ENCODE measurements at regions not wholly inside any gene's neighbourhood (a gene's known extent, or its start where the extent isn't known, plus 50 kb on each side); places are given as distances from the start of the nearest gene placed in this dataset.

DNA sequence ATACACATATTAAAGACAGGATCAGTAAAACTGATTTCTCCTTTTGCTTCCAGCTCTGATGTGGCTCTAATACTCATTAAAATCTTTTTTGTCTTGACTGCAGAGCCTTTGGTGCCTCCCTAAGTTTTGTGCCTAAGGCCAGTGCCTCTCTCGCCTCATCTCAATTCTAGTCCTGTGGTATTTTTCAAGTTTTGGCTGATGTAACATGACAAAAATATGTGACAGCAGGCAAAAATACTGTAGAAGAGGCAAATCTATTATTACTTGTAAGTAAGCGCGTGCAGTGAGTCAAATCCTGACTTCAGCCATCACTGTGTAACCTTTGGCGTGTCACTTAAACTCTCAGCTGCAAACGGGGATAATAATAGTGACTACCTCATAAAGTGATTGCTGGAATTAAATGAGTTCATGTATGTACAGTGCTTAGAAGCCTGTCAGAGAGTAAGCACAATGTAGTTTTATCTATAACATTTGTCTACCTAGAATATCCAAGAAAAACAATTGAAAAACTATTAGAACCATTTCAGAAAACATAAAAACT lies 74.0 kb downstream of the MAB21L3 start:
- H3K27ac Mint-ChIP-seq, result no peak overlapping the region
- no peak overlapping the region for H3K14ac ChIP-seq (ENCODE audit: insufficient read depth, low read length)
- H3K23me2 ChIP-seq (ENCODE audit: insufficient read length, low read depth, low read length, poor library complexity, severe bottlenecking), result no peaks in the 10 kb centered on the region
- TF ChIP-seq, protein P1, sequence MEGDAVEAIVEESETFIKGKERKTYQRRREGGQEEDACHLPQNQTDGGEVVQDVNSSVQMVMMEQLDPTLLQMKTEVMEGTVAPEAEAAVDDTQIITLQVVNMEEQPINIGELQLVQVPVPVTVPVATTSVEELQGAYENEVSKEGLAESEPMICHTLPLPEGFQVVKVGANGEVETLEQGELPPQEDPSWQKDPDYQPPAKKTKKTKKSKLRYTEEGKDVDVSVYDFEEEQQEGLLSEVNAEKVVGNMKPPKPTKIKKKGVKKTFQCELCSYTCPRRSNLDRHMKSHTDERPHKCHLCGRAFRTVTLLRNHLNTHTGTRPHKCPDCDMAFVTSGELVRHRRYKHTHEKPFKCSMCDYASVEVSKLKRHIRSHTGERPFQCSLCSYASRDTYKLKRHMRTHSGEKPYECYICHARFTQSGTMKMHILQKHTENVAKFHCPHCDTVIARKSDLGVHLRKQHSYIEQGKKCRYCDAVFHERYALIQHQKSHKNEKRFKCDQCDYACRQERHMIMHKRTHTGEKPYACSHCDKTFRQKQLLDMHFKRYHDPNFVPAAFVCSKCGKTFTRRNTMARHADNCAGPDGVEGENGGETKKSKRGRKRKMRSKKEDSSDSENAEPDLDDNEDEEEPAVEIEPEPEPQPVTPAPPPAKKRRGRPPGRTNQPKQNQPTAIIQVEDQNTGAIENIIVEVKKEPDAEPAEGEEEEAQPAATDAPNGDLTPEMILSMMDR (conservative IDR thresholded peaks at IDR 0.05), result no peak
- no peaks in the 10 kb centered on the region for H3K27me3 ChIP-seq (ENCODE audit: insufficient read depth, low read length)
- H4K5ac ChIP-seq (ENCODE audit: insufficient read length, low read depth, low read length), result no peak overlapping the region
- 0 out of 4 replicates have a peak, but pooled peaks cover 4 to 5% of the 10 kb centered on the region in 2 experiments for H3K4me1 Mint-ChIP-seq
- no peak overlapping the region for H3K18ac ChIP-seq (ENCODE audit: insufficient read length, low read depth, low read length)
- no peak overlapping the region for H3T11ph ChIP-seq (ENCODE audit: low read length)
- H2BK20ac ChIP-seq (ENCODE audit: low read depth, low read length, poor library complexity, severe bottlenecking), result no peak overlapping the region
- no peak overlapping the region for H3K4ac ChIP-seq (ENCODE audit: low read depth, low read length)
- no peaks in the 10 kb centered on the region for H3K4me1 ChIP-seq (ENCODE audit: insufficient read depth, low read length)
- DNase-seq, result no peak
- H3K27ac ChIP-seq (ENCODE audit: insufficient read length, low read depth, low read length), result no peak overlapping the region
- H3K79me1 ChIP-seq (ENCODE audit: insufficient read depth, low read depth, low read length, poor library complexity, severe bottlenecking), result no peaks in the 10 kb centered on the region
- H3K9ac ChIP-seq (ENCODE audit: extremely low read depth, insufficient read length, low read length), result no peak overlapping the region
- H4K8ac ChIP-seq (replicated peaks; ENCODE audit: insufficient read length, low read depth, low read length), result no peak overlapping the region
- no peak overlapping the region for H3K56ac ChIP-seq (ENCODE audit: insufficient read length, low read depth, low read length)
- WGBS (ENCODE audit: extremely low coverage, insufficient read length, low lambda C conversion rate), result no CpG with 5 or more reads among the region's 5 CpGs
- H4K20me1 ChIP-seq (ENCODE audit: control insufficient read depth, insufficient read depth, insufficient read length), result no peaks in the 10 kb centered on the region
- no peaks in the 10 kb centered on the region for H3K36me3 Mint-ChIP-seq (ENCODE audit: insufficient read depth in 1 of 3, low read depth in 3 of 3)
- peaks cover 8% of the 10 kb centered on the region; the same call in 1 of the 2 replicates for H3K27me3 Mint-ChIP-seq (ENCODE audit: low read depth)
- no peaks in the 10 kb centered on the region for H3K79me2 ChIP-seq (ENCODE audit: insufficient read depth, low read length)
- H3K23ac ChIP-seq (ENCODE audit: insufficient read length, low read depth, low read length), result no peak overlapping the region
- no peak overlapping the region for H2AFZ ChIP-seq (ENCODE audit: low read length)
- no peak overlapping the region for H2BK120ac ChIP-seq (ENCODE audit: low read depth, low read length, poor library complexity, severe bottlenecking)
- H2BK15ac ChIP-seq (ENCODE audit: low read depth, low read length), result no peak overlapping the region
- H3K4me2 ChIP-seq (ENCODE audit: insufficient read depth, insufficient read length, low read length), result no peak overlapping the region
- H3K4me3 Mint-ChIP-seq, result no peak overlapping the region
- no peaks in the 10 kb centered on the region for H3K9me3 ChIP-seq (ENCODE audit: control insufficient read depth, low read depth, low read length)
- H3K9me3 Mint-ChIP-seq, result no peaks in the 10 kb centered on the region
- no peak overlapping the region for H2BK12ac ChIP-seq (ENCODE audit: insufficient read length, low read depth, low read length)
- no peak overlapping the region for H4K91ac ChIP-seq (ENCODE audit: insufficient read length, low read depth, low read length)
- no peak overlapping the region for H2AK5ac ChIP-seq (ENCODE audit: insufficient read length, low read length)
- no peak overlapping the region for H2BK5ac ChIP-seq (ENCODE audit: insufficient read length, low read length)
